ENCODE measurements at regions not wholly inside any gene's neighbourhood (a gene's known extent, or its start where the extent isn't known, plus 50 kb on each side); places are given as distances from the start of the nearest gene placed in this dataset.

- Mint-ChIP-seq H3K4me1 (no peaks in the 10 kb centered on the region), H3K27ac (no peak overlapping the region), H3K4me3 (no peak overlapping the region), H3K9me3 (ENCODE audit: insufficient read depth) (no peaks in the 10 kb centered on the region), H3K27me3 (peaks cover 69% of the 10 kb centered on the region)
- no peak for ATAC-seq (ENCODE audit: low read depth)
- H3K4me3 ChIP-seq (ENCODE audit: control extremely low read depth in 1 of 5, extremely low read depth in 1 of 5, insufficient read depth in 1 of 5, low read depth in 2 of 5, low read length in 4 of 5) = no peak overlapping the region
- H3K79me2 ChIP-seq (ENCODE audit: control insufficient read depth, insufficient read depth, low read length) = no peaks in the 10 kb centered on the region
- H3K9ac ChIP-seq (ENCODE audit: low read length) = no peak overlapping the region
- no peaks in the 10 kb centered on the region for H3K36me3 ChIP-seq (replicated peaks in 1 of 2; ENCODE audit: control extremely low read depth in 1 of 2, control insufficient read depth in 1 of 2, extremely low read depth in 1 of 2, insufficient read depth in 2 of 2, low read length in 1 of 2)
- no peak for TF ChIP-seq CTCF (IDR thresholded peaks at IDR 0.05)
- no peak for TF ChIP-seq EZH2 (IDR thresholded peaks at IDR 0.05; ENCODE audit: borderline replicate concordance, insufficient read depth, low read depth, low read length, poor library complexity, severe bottlenecking)
- WGBS (ENCODE audit: insufficient coverage) = 90% methylated on average over 2 of the region's 4 CpGs
- no peaks in the 10 kb centered on the region for H3K4me1 ChIP-seq (ENCODE audit: control insufficient read depth in 2 of 2, insufficient read depth in 2 of 2, low read length in 2 of 2)
- POLR2A ChIA-PET = no interaction called here
- H4K20me1 ChIP-seq (ENCODE audit: control insufficient read depth, insufficient read depth, low read length, poor library complexity, severe bottlenecking) = no peaks in the 10 kb centered on the region
- peaks cover 0 to 40% (median 36%) of the 10 kb centered on the region in 4 experiments for H3K27me3 ChIP-seq (replicated peaks in 1 of 4; ENCODE audit: control extremely low read depth in 1 of 4, control insufficient read depth in 3 of 4, insufficient read depth in 4 of 4, low read length in 3 of 4)
- H3K27ac ChIP-seq (ENCODE audit: low read length in 2 of 2) = no peak overlapping the region
- DNase-seq = no peak
- no peaks in the 10 kb centered on the region for H3K9me3 ChIP-seq (ENCODE audit: control extremely low read depth in 1 of 3, control insufficient read depth in 2 of 3, insufficient read depth in 1 of 3, low read length in 2 of 3)
- intact Hi-C loops (cut with micrococcal nuclease) = no loop called here
- no peak overlapping the region for H3K4me2 ChIP-seq (replicated peaks; ENCODE audit: low read depth, low read length, poor library complexity, severe bottlenecking)
- CTCF ChIA-PET = no interaction called here
- H2AFZ ChIP-seq (ENCODE audit: insufficient read depth, low read depth, low read length, poor library complexity, severe bottlenecking) = no peak overlapping the region
Measured at GRCh38 chr2:203586696-203587095, 51.6 kb upstream of the RAPH1 start.

GRCh38 chr2:203590496-203590895, 55.4 kb upstream of the RAPH1 start:
- ATAC-seq (ENCODE audit: low read depth) (no peak), DNase-seq (no peak)
- Histone ChIP-seq H3K9ac (ENCODE audit: low read length) (no peak overlapping the region), H3K79me2 (ENCODE audit: control insufficient read depth, insufficient read depth, low read length) (no peaks in the 10 kb centered on the region), H4K20me1 (ENCODE audit: control insufficient read depth, insufficient read depth, low read length, poor library complexity, severe bottlenecking) (no peaks in the 10 kb centered on the region), H3K9me3 (ENCODE audit: control extremely low read depth in 1 of 3, control insufficient read depth in 2 of 3, insufficient read depth in 1 of 3, low read length in 2 of 3) (no peaks in the 10 kb centered on the region), H3K4me3 (ENCODE audit: control extremely low read depth in 1 of 5, extremely low read depth in 1 of 5, insufficient read depth in 1 of 5, low read depth in 2 of 5, low read length in 4 of 5) (no peak overlapping the region), H3K27ac (ENCODE audit: low read length in 2 of 2) (no peak overlapping the region), H3K4me1 (ENCODE audit: control insufficient read depth in 2 of 2, insufficient read depth in 2 of 2, low read length in 2 of 2) (no peaks in the 10 kb centered on the region), H3K4me2 (replicated peaks; ENCODE audit: low read depth, low read length, poor library complexity, severe bottlenecking) (no peak overlapping the region), H2AFZ (ENCODE audit: insufficient read depth, low read depth, low read length, poor library complexity, severe bottlenecking) (no peak overlapping the region), H3K36me3 (replicated peaks in 1 of 2; ENCODE audit: control extremely low read depth in 1 of 2, control insufficient read depth in 1 of 2, extremely low read depth in 1 of 2, insufficient read depth in 2 of 2, low read length in 1 of 2) (no peaks in the 10 kb centered on the region), H3K27me3 (replicated peaks in 1 of 4; ENCODE audit: control extremely low read depth in 1 of 4, control insufficient read depth in 3 of 4, insufficient read depth in 4 of 4, low read length in 3 of 4) (peaks cover 0 to 45% (median 38%) of the 10 kb centered on the region in 4 experiments)
- ChIA-PET POLR2A (no interaction called here), CTCF (no interaction called here)
- Mint-ChIP-seq H3K9me3 (ENCODE audit: insufficient read depth) (no peaks in the 10 kb centered on the region), H3K4me1 (no peaks in the 10 kb centered on the region), H3K27me3 (peaks cover 64% of the 10 kb centered on the region), H3K4me3 (no peak overlapping the region), H3K27ac (no peak overlapping the region)
- no CpG with 5 or more reads among the region's 2 CpGs for WGBS (ENCODE audit: insufficient coverage)
- intact Hi-C loops (cut with micrococcal nuclease) = no loop called here
- TF ChIP-seq EZH2 (IDR thresholded peaks at IDR 0.05; ENCODE audit: borderline replicate concordance, insufficient read depth, low read depth, low read length, poor library complexity, severe bottlenecking) = no peak
- no peak for TF ChIP-seq CTCF (IDR thresholded peaks at IDR 0.05)
